EL (cell line): ENCODE measurements at regions not wholly inside any gene's neighbourhood (a gene's known extent, or its start where the extent isn't known, plus 50 kb on each side); places are given as distances from the start of the nearest gene placed in this dataset.

ENCODE experiments used
- DNase-seq: peaks from one replicate; pipeline ENCODE4 v3.0.0-alpha.2; 2016

GRCh38 chr14:100381395-100382105 is 58.4 kb downstream of the SLC25A47 start:
- DNase-seq: no peak

GRCh38 chr14:100382106-100382455 is 58.9 kb downstream of the SLC25A47 start:
- no peak for DNase-seq

GRCh38 chr14:100383727-100384158 is 60.6 kb downstream of the SLC25A47 start:
- DNase-seq: peak; percentile 64

- no peak for DNase-seq
These were observed 61.1 kb downstream of the SLC25A47 start for GRCh38 chr14:100384277-100384676.

GRCh38 chr14:100384819-100385813 is 62.0 kb downstream of the SLC25A47 start:
- DNase-seq: peak; percentile 63

- DNase-seq: peak; percentile 60
These were observed 63.0 kb downstream of the SLC25A47 start for GRCh38 chr14:100386121-100386520.

- no peak for DNase-seq
These were observed 63.7 kb downstream of the SLC25A47 start for GRCh38 chr14:100386846-100387245.

- DNase-seq: no peak
These were observed 64.3 kb downstream of the SLC25A47 start for GRCh38 chr14:100387450-100387849.

GRCh38 chr14:100388103-100389054 is 65.2 kb downstream of the SLC25A47 start:
- no peak for DNase-seq

- DNase-seq: no peak
These were observed 66.5 kb downstream of the SLC25A47 start for GRCh38 chr14:100389497-100390104.

- DNase-seq: no peak
These were observed 68.0 kb downstream of the SLC25A47 start for GRCh38 chr14:100391173-100391572.

- DNase-seq: no peak
These were observed 68.6 kb downstream of the SLC25A47 start for GRCh38 chr14:100391724-100392123.

- peak; percentile 20 for DNase-seq
These were observed 69.2 kb downstream of the SLC25A47 start for GRCh38 chr14:100392356-100392755.

GRCh38 chr14:100393362-100393761 is 70.2 kb downstream of the SLC25A47 start:
- DNase-seq: no peak

- no peak for DNase-seq
These were observed 71.0 kb downstream of the SLC25A47 start for GRCh38 chr14:100393906-100394732.

GRCh38 chr14:100394886-100395672 is 71.9 kb downstream of the SLC25A47 start:
- no peak for DNase-seq

GRCh38 chr14:100396266-100396795 is 73.2 kb downstream of the SLC25A47 start:
- DNase-seq: no peak

GRCh38 chr14:100397005-100397404 is 73.9 kb downstream of the SLC25A47 start:
- no peak for DNase-seq

GRCh38 chr14:100398044-100398443 is 74.9 kb downstream of the SLC25A47 start:
- no peak for DNase-seq
